MM.1S (cell line): ENCODE measurements at regions not wholly inside any gene's neighbourhood (a gene's known extent, or its start where the extent isn't known, plus 50 kb on each side); places are given as distances from the start of the nearest gene placed in this dataset.

ENCODE experiments used
- CTCF ChIP-seq: fragments of 300-600 bp; sonication (generic); IDR thresholded peaks from 2 replicates; pipeline ENCODE4 v1.5.1; 2016; ENCODE audit warnings: antibody characterized with exemption, low read length, mixed read lengths
- EZH2 ChIP-seq: fragments of 300-600 bp; sonication (generic); optimal IDR thresholded peaks from 2 replicates; pipeline ENCODE3; 2017; ENCODE audit warnings: low read depth, mild to moderate bottlenecking, antibody characterized with exemption, low read length, mixed read lengths

GRCh38 chr14:82180139-82180538 lies 646.5 kb upstream of the SEL1L start:
- TF ChIP-seq CTCF: no peak
- TF ChIP-seq EZH2: no peak
